ENCODE measurements at regions not wholly inside any gene's neighbourhood (a gene's known extent, or its start where the extent isn't known, plus 50 kb on each side); places are given as distances from the start of the nearest gene placed in this dataset.
A peak's percentile ranks its signal among the peaks of the same experiment; 100 is the strongest.

- no peak for DNase-seq (ENCODE audit: low spot score)
Observed at GRCh38 chr10:131774681-131775085, 126.1 kb upstream of the PPP2R2D start.

GRCh38 chr10:131775433-131775832 lies 125.4 kb upstream of the PPP2R2D start:
- no peak for DNase-seq (ENCODE audit: low spot score)

- no peak for DNase-seq (ENCODE audit: low spot score)
Observed at GRCh38 chr10:131775833-131776232, 125.0 kb upstream of the PPP2R2D start.

- no peak for DNase-seq (ENCODE audit: low spot score)
Observed at GRCh38 chr10:131776496-131776895, 124.3 kb upstream of the PPP2R2D start.

GRCh38 chr10:131777162-131777561 lies 123.6 kb upstream of the PPP2R2D start:
- DNase-seq (ENCODE audit: low spot score), result no peak

- no peak for DNase-seq (ENCODE audit: low spot score)
Observed at GRCh38 chr10:131777921-131778320, 122.9 kb upstream of the PPP2R2D start.

- no peak for DNase-seq (ENCODE audit: low spot score)
Observed at GRCh38 chr10:131778385-131778784, 122.4 kb upstream of the PPP2R2D start.

GRCh38 chr10:131778842-131779241 lies 122.0 kb upstream of the PPP2R2D start:
- DNase-seq (ENCODE audit: low spot score), result no peak

GRCh38 chr10:131779661-131780394 lies 121.0 kb upstream of the PPP2R2D start:
- DNase-seq (ENCODE audit: low spot score), result no peak

GRCh38 chr10:131781076-131781475 lies 119.7 kb upstream of the PPP2R2D start:
- no peak for DNase-seq (ENCODE audit: low spot score)

- DNase-seq (ENCODE audit: low spot score), result no peak
Observed at GRCh38 chr10:131781791-131782190, 119.0 kb upstream of the PPP2R2D start.

- no peak for DNase-seq (ENCODE audit: low spot score)
Observed at GRCh38 chr10:131784363-131785120, 116.3 kb upstream of the PPP2R2D start.

GRCh38 chr10:131785121-131785460 lies 115.7 kb upstream of the PPP2R2D start:
- no peak for DNase-seq (ENCODE audit: low spot score)

GRCh38 chr10:131786756-131787605 lies 113.8 kb upstream of the PPP2R2D start:
- peak; percentile 46 for DNase-seq (ENCODE audit: low spot score)

- no peak for DNase-seq (ENCODE audit: low spot score)
Observed at GRCh38 chr10:131787961-131788360, 112.8 kb upstream of the PPP2R2D start.

- DNase-seq (ENCODE audit: low spot score), result no peak
Observed at GRCh38 chr10:131788386-131788785, 112.4 kb upstream of the PPP2R2D start.

- DNase-seq (ENCODE audit: low spot score), result no peak
Observed at GRCh38 chr10:131789516-131789915, 111.3 kb upstream of the PPP2R2D start.

GRCh38 chr10:131790021-131790420 lies 110.8 kb upstream of the PPP2R2D start:
- peak; percentile 17 for DNase-seq (ENCODE audit: low spot score)

GRCh38 chr10:131792011-131792651 lies 108.7 kb upstream of the PPP2R2D start:
- DNase-seq (ENCODE audit: low spot score), result no peak

GRCh38 chr10:131792809-131793208 lies 108.0 kb upstream of the PPP2R2D start:
- no peak for DNase-seq (ENCODE audit: low spot score)

GRCh38 chr10:131795761-131796160 lies 105.0 kb upstream of the PPP2R2D start:
- DNase-seq (ENCODE audit: low spot score), result no peak

- DNase-seq (ENCODE audit: low spot score), result no peak
Observed at GRCh38 chr10:131797626-131798025, 103.2 kb upstream of the PPP2R2D start.

All from kidney tubule cell (primary cell).